D721Med (cell line): ENCODE measurements at regions not wholly inside any gene's neighbourhood (a gene's known extent, or its start where the extent isn't known, plus 50 kb on each side); places are given as distances from the start of the nearest gene placed in this dataset.

Source experiments
- DNase-seq: peaks from one replicate; pipeline ENCODE4 v3.0.0; 2011; ENCODE audit warnings: low spot score; ENCODE audit not compliant: insufficient read length
- FAIRE-seq: peaks from 2 replicates; lab custom pipeline; 2011; peaks lifted over from hg19 to GRCh38; lab: Jason Lieb, UNC
- CTCF ChIP-seq: IDR thresholded peaks from 2 replicates; pipeline ENCODE4 v1.5.1; 2012; ENCODE audit warnings: mild to moderate bottlenecking, control low read depth; ENCODE audit not compliant: insufficient read depth; ENCODE audit errors: missing control alignments

GRCh38 chr9:79989079-79989478 is 417.3 kb downstream of the TLE4 start:
- DNase-seq (no peak), FAIRE-seq (no peak)
- TF ChIP-seq CTCF = no peak

- TF ChIP-seq CTCF = no peak
- FAIRE-seq = no peak
- no peak for DNase-seq
Measured at GRCh38 chr9:79988126-79988525, 416.4 kb downstream of the TLE4 start.

GRCh38 chr9:79986437-79986836 is 414.7 kb downstream of the TLE4 start:
- TF ChIP-seq CTCF = no peak
- DNase-seq (no peak), FAIRE-seq (no peak)

GRCh38 chr9:79985772-79986171 is 414.0 kb downstream of the TLE4 start:
- no peak for FAIRE-seq
- no peak for TF ChIP-seq CTCF
- no peak for DNase-seq

- no peak for FAIRE-seq
- no peak for TF ChIP-seq CTCF
- no peak for DNase-seq
Measured at GRCh38 chr9:79985264-79985663, 413.5 kb downstream of the TLE4 start.

GRCh38 chr9:79984429-79985067 is 412.8 kb downstream of the TLE4 start:
- no peak for TF ChIP-seq CTCF
- DNase-seq (no peak), FAIRE-seq (no peak)

- DNase-seq (no peak), FAIRE-seq (no peak)
- no peak for TF ChIP-seq CTCF
Measured at GRCh38 chr9:79980432-79980831, 408.7 kb downstream of the TLE4 start.
